ENCODE measurements at regions not wholly inside any gene's neighbourhood (a gene's known extent, or its start where the extent isn't known, plus 50 kb on each side); places are given as distances from the start of the nearest gene placed in this dataset.
"Not testable (repeated sequence)": the region's sequence is repeated elsewhere in the genome, so short reads cannot be mapped to it uniquely, and the experiment has no call there.

GRCh38 chr20:5492937-5493336 is 117.9 kb downstream of the GPCPD1 start:
- no peak for DNase-seq

- DNase-seq, result no peak
Observed at GRCh38 chr20:5491455-5491854, 119.4 kb downstream of the GPCPD1 start.

GRCh38 chr20:5489601-5490000 is 121.2 kb downstream of the GPCPD1 start:
- DNase-seq, result no peak

- DNase-seq, result no peak
Observed at GRCh38 chr20:5488823-5489222, 122.0 kb downstream of the GPCPD1 start.

GRCh38 chr20:5486377-5487054 is 124.3 kb downstream of the GPCPD1 start:
- no peak for DNase-seq

GRCh38 chr20:5484926-5485325 is 125.9 kb downstream of the GPCPD1 start:
- no peak for DNase-seq

GRCh38 chr20:5484346-5484745 is 126.5 kb downstream of the GPCPD1 start:
- no peak for DNase-seq

- DNase-seq, result no peak
Observed at GRCh38 chr20:5482791-5483190, 128.0 kb downstream of the GPCPD1 start.

- peak; percentile 40 for DNase-seq
Observed at GRCh38 chr20:5481872-5482271, 128.9 kb downstream of the GPCPD1 start.

- peak; percentile 84 for DNase-seq
Observed at GRCh38 chr20:5480824-5481600, 129.8 kb downstream of the GPCPD1 start.

GRCh38 chr20:5474646-5475550 is 135.9 kb downstream of the GPCPD1 start:
- no peak for DNase-seq

- DNase-seq, result not testable (repeated sequence)
Observed at GRCh38 chr20:5471866-5472265, 138.9 kb downstream of the GPCPD1 start.

GRCh38 chr20:5471368-5471767 is 139.4 kb downstream of the GPCPD1 start:
- no peak for DNase-seq

GRCh38 chr20:5470943-5471342 is 139.9 kb downstream of the GPCPD1 start:
- DNase-seq, result no peak

GRCh38 chr20:5470458-5470857 is 140.3 kb downstream of the GPCPD1 start:
- DNase-seq, result no peak

- DNase-seq, result peak; percentile 63
Observed at GRCh38 chr20:5469111-5469510, 141.7 kb downstream of the GPCPD1 start.

- DNase-seq, result no peak
Observed at GRCh38 chr20:5467086-5467485, 143.7 kb downstream of the GPCPD1 start.

GRCh38 chr20:5465604-5465927 is 145.2 kb downstream of the GPCPD1 start:
- DNase-seq, result no peak

GRCh38 chr20:5464901-5465603 is 145.8 kb downstream of the GPCPD1 start:
- no peak for DNase-seq

GRCh38 chr20:5463007-5463686 is 146.4 kb upstream of the PROKR2 start:
- no peak for DNase-seq

- not testable (repeated sequence) for DNase-seq
Observed at GRCh38 chr20:5453745-5454144, 137.0 kb upstream of the PROKR2 start.

GRCh38 chr20:5453316-5453715 is 136.6 kb upstream of the PROKR2 start:
- DNase-seq, result not testable (repeated sequence)
